B cell (primary cell): ENCODE measurements at regions not wholly inside any gene's neighbourhood (a gene's known extent, or its start where the extent isn't known, plus 50 kb on each side); places are given as distances from the start of the nearest gene placed in this dataset.

ENCODE experiments used
- CTCF ChIP-seq: fragments of 200-600 bp; IDR thresholded peaks from one replicate; pipeline ENCODE4 v1.8.0; 2022; ENCODE audit warnings: antibody characterized with exemption, mild to moderate bottlenecking
- EZH2 ChIP-seq: IDR thresholded peaks from 2 replicates; pipeline ENCODE4 v1.6.1; 2012; ENCODE audit warnings: borderline replicate concordance, low read depth, mild to moderate bottlenecking, moderate library complexity, low read length; ENCODE audit not compliant: insufficient read depth, poor library complexity, severe bottlenecking

- TF ChIP-seq CTCF (no peak), EZH2 (no peak)
These were observed 180.3 kb downstream of the ZDHHC21 start for GRCh38 chr9:14512942-14513341.
